ENCODE measurements at regions not wholly inside any gene's neighbourhood (a gene's known extent, or its start where the extent isn't known, plus 50 kb on each side); places are given as distances from the start of the nearest gene placed in this dataset.
"Not testable (repeated sequence)": the region's sequence is repeated elsewhere in the genome, so short reads cannot be mapped to it uniquely, and the experiment has no call there.

DNA sequence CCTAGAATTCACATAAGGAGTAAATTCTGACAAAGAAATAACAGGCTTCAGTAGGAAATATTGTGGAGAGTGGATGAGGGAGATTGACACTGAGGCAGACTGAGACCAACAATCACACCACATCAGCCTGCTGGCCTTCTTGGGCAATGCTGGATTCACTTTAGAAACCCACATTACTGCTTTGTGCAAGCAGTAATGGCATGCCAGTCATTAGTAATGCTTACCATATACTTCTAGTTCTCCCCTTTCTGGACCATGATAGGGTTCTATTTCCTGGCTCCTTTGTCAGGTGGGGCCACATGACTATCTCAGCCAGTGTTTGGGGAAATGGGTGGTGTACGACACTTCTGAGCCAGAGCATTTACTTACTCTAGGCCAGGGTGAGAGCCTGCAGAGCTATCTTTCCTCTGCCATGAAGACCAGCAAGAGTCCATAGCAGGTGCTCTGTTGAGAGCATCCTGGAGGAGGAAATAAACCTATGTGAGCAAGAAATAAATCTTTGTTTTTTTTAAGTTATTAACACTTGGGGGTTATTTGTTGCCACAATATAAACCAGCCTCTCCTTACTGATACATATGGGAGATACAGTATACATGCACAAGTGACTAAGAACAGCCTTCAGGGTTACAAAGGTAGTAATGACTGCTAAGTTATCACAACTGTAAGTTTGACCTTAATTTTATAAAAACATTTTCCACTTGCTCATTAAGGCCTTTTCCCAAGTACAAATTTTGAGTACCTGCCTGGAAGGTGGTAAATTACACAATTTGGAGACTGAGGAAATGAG is 89.3 kb upstream of the TANK start:
- DNase-seq: no peak

DNA sequence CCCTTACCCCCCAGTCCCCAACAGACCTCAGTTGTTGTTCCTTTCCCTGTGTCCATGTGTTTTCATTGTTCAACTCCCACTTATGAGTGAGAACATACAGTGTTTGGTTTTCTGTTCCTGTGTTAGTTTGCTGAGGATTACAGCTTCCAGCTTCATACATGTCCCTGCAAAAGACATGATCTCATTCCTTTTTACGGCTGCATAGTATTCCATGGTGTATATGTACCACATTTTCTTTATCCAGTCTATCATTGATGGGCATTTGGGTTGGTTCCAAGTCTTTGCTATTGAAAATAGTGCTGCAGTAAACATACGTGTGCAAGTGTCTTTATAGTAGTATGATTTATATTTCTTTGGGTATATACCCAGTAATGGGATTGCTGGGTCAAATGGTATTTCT is 87.8 kb upstream of the TANK start:
- not testable (repeated sequence) for DNase-seq

DNA sequence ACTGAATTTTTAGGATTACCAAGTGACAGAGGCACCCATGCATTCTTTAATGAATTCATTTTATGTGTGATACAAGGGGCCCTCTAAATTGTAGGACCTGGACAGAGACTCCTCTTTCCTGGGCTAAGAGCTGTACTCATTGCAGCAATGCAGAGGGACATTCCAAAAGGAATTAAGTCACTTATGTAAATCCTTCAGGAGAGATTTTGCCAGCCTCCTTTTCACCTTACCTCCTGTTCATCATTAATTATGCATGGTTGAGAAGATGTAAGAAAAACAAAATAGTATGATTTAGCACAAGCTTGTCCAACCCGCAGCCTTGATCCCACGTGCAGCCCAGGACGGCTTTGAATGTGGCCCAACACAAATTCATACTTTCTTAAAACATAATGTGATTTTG is 84.5 kb upstream of the TANK start:
- no peak for DNase-seq

DNA sequence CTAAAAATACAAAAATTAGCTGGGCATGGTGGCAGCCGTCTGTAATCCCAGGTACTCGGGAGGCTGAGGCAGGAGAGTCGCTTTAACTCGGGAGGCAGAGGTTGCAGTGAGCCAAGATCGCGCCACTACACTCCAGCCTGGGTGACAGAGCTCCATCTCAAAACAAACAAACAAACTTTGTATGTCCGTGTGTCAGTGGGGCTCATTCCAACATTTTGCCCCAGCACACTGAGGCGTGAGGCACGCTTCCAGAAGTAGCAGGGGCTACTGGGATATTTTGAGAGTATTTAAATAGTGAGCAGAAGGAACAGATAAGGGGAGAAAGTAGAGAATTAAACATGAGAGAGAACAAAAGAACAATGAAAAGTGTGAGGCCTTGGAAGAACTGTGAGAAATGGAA is 83.3 kb upstream of the TANK start:
- DNase-seq: no peak

DNA sequence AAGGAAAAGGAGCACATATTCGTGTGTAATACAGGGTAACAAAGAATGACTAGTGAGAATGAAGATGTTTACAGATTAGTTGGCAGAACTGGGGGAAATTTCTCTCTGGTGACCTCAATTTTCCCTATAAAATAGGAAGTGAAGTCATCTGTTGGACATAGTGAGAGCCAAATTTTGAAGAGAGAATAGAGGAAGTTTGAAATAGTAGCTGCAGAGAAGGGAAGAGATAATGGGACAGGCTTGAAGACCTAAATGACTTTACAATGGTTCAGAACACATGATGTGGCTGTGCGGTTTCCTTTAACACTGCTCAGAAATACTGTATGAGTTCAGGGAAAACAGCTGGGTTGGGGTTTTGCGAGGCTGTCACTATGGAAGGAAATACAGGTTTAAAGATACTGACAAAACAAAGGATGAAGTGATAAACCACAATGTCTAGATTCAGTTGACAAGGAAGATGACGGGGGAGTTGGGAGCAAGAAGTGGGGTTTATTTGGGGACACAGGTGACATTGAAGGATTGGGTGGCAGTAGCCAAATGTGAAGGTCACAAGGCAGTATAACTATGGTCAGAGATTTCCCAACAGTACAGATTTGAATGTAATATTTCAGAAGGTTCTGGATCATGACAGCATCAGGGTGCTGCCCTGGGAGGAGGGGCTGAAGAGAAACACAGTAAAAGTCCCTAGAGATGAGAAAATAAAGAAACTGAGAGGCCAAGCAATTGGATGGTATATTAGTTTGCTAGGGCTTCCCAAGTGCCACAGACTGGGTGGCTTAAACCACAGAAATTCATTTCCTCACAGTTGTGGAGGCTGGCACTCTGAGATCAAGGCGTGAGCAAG is 82.6 kb upstream of the TANK start:
- no peak for DNase-seq

DNA sequence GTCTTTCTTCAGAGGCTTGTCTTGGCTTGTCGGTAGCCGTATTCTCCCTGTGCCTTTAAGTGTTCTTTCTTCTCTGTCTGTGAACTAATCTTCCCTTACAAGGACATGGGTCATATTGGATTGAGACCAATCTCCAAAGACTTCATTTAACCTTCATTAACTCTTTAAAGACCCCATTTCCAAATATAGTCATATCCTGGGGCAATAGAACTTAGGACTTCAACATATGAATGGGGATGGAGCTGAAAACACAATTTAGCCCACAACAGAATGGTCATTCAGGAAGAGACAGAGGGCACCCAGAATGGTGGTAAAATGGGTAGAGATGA is 82.1 kb upstream of the TANK start:
- no peak for DNase-seq

DNA sequence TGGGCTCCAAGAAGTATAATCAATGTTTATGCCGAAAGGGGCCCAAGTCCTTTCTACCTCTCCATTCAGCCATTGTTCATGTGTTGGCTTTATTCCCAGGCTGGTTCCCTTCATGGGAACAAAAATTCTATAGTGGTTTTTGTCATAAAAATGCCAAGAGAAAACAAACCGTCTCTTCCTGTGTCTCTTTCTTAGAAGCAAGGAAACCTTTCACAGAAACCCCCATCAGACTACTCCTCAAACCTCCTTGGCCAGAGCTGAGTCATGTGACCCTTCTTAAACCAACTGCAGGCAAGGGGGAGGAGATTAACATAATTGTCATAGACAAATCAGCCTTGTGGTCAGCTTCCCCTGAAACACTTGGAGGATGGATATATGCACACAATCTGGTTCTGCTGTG is 75.1 kb upstream of the TANK start:
- DNase-seq: no peak

DNA sequence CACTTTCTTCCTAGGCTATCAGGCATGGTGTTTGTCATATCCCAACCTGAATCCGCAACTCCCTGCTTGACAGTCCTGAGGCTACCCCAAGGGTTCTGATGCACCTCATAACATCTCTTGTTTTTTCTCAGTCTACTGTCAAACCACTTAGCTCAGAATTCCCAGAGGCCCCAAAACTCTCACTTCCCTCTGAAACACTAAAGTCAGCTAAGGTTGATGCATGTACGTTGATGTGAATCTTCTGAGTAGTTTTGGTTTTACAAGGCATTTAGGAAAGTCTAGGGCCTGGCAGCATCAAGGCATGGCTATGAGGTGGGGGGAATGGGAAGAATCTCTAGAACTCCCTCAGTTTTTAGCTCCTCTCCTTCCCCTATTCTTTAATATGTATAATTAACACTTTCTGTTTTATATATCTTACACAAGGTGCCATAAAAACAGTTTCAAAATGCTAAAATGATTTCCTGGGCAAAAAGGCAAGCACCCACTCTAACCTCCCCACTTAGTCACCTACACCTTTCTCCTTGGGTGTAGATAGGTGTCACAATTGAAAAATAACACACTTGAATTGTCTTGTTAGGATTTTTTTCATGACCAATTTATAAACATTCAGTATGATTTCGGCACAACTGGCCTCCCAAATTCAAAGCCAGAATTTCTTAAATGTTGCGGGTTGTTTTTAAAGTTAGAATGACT is 71.4 kb upstream of the TANK start:
- no peak for DNase-seq

DNA sequence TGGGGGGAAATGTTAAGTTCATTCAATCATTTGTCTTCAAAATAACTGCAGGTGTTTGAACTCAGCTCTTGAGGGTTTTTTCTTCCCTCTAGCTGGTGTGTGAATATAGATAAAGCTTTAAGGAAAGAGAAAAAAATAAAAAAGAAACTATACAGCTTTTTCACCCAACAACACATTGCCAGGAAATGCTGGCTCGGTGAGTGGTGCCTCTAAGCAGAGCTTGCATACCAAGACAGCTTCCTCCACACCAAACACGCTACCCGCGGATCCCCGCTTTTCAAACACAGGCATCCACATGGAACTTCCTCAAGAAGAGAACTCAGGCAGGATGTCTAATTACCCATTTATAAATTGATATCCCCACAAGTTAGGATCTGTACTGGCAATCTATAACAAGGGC is 69.8 kb upstream of the TANK start:
- no peak for DNase-seq

DNA sequence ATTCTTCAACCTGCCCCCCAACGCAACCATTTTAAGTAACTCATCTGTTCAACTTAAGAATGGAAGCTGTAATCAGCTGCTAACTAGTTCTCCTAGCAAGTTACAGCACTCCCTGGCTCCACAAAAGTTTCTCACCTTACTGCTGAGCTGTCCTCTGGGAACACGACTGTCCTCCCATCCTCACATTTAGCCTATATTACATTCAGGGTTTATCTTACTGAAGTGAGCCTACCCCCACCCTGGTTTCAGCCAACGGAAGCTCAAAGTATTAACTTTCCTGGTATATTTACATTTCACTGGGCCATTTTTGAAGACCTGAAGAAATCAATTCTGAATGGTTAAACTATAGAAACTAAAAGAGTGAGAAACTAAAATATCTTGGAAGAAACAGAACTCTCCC is 64.9 kb upstream of the TANK start:
- DNase-seq: no peak

DNA sequence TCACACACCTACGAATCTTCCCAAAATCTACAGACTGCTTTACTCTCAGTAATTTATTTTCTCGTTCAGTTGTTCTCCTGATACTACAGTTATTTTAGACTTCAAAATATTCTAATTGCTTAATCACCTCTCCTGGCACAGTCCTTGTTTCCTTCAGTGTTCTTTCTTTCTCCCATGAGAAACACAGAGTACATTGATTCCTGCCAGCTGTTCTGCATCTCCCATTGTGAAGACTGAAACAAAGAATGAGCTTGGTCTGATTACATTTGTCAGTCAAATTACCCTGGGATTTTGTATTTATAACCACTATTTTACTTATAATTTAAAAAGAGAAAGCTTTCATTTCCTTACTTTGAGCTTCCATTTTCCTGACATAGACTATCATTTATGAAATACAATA is 63.9 kb upstream of the TANK start:
- no peak for DNase-seq

DNA sequence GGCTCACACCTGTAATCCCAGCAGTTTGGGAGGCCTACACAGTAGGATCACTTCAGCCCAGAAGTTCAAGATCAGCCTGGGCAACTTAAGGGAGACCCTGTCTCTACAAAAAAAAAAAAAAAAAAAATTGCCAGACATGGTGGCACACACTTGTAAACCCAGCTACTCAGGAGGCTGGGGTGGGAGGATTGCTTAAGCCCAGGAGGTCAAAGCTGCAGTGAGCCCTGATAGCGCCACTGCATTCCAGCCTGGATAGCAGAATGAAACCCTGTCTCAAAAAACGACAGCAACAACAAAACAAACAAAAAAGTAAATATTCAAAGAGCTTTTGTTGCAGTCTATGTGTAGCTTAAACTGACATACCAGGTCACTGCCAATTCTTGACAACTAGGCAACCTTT is 63.1 kb upstream of the TANK start:
- no peak for DNase-seq

DNA sequence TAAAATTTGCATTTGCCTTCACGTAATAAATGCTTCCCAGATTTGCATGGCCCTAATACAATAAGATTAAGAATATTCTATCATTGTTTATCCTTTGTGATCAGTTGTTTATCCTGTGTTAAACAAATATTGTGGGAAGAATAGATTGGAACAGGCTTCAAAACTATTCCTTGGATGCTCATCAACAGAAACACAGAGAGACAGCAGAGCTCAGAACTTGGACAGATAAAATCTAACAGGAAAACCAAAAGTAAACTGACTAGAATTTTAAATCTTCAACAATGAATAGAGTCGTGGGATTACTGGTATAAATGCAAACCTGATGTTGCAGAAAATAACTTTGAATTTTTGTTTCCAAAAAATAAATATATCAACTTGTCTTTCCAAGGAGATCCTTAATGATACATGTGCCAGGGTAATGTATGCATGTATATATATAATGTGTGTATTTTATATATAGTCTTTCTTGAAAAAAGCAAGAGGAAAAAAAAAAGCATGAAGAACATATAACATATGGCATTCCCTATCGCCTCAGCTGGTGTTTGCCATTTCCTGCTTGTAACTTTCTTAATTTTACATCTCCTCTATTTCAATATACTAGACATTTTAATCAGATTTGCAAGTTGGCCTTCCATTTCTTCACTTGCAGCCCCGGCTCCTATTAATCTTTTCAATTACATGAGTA is 59.9 kb upstream of the TANK start:
- no peak for DNase-seq

DNA sequence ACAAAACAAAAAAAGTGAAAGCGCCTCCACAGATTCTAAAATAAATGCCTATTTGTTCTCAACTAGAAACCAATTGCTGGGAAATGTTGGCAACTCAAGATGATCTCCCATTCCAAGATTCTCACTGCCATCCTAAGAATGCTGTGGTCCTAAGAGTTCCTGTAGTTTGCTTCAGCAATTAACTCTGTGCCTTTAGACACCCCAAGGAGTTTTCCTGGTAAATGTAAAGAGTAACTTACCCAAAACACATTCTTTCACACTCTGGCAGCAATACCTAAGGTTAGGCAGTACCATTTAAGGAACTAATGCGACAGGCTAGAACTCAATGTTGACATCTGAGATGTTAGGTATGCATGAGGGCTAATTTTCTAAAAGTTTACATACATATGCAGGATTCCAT is 58.8 kb upstream of the TANK start:
- no peak for DNase-seq

DNA sequence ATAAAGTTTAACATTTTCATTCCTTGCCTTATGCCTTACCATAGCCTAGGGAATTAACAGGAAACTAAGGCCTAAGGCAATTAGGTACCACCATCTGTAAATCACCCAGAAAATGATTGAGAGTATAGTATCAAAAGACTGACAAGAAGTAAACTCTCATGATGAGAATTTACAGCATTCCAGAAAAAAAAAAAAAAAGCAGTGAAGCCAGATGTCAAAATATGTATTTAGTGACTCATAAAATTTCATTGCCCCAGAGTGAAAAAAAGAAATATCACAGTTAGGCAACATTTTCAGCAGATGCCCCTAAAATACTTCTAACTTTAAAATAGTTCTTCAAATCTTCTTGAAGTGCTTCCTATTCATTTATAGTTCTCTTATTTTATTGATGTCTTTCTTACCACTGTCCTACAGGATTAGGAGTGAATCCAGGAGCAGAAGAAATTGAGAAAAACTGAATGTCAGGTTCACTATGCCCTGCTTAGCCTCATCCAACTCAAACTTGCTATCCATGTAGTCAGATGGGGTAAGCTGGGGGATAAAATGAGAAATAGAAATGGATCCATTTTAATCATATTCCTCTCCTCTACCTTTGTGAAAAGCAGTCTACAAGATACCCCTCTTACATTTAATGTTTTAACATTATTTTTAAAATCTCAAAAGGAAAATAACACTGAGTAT is 57.3 kb upstream of the TANK start:
- DNase-seq: no peak

DNA sequence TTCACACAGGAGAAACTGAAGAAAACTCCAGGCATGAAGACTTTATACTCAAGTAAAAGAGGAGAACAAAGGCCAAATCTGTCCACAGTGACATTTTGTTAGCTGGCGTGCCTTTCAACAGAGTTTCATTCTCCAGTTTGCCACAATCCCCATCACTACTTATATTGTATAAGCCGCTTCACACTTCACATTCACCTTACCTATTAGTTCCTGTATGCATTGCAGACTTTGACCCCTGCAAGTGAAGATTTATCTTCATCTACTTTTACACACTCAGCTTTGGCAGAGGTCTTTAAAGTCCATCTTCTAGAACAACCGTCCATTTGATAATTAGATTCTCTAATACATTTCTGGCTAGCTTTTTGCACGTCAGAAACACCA is 56.8 kb upstream of the TANK start:
- DNase-seq: no peak

DNA sequence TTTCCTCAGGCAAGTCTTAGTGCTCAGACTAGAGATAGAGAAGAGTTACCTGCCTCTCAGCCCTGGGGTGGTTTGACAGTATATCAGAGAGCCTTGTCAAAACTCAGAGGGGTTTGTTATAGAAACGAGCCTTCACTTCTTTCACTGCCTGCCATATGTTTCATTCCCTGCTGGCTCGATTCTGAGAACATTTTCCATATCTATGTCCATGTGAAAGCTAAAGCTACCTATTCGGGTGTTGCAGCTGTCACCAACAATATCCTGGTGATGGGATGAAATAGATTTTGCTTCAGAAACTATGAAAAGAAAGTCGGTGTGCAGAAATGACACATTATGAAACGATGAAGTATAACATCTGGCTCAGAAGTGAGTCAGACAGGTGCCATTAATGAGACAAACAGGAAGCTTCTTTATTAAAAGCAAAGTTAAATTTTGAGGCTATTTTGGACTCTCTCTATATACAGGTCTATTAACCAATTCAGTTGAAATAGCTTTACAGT is 56.1 kb upstream of the TANK start:
- no peak for DNase-seq

DNA sequence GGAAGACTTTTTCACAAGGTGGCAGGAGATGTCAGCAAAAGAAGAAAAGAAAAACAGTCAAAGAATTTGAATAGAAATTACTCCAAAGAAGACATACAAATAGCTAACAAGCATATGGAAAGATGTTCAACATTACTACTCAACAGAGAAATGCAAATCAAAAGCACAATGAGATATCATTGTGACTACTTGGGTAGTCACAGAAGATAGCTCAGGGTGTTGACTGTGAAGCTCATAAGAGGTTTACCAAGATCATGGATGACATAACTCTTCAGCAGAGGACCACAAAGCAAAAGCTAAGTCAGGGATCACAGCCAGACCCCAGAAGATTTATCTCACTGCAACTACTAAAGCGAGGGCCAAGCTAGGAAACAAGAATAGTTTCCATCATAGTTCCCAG is 53.0 kb upstream of the TANK start:
- no peak for DNase-seq
